Tibial nerve (tissue), 4 donors: ENCODE measurements at regions not wholly inside any gene's neighbourhood (a gene's known extent, or its start where the extent isn't known, plus 50 kb on each side); places are given as distances from the start of the nearest gene placed in this dataset.

ENCODE experiments used
- EP300 ChIP-seq, 2 donors: sonication (generic); formaldehyde crosslinking; IDR thresholded peaks; one replicate each; pipeline ENCODE4 v1.6.1; 2017; ENCODE audit warnings: antibody characterized with exemption in 2 of 2, mild to moderate bottlenecking in 1 of 2
- POLR2A ChIP-seq, 2 donors: fragments of 450-650 bp; IDR thresholded peaks; one replicate each; pipeline ENCODE4 v1.6.1; 2017; ENCODE audit warnings: antibody characterized with exemption in 2 of 2, mild to moderate bottlenecking in 2 of 2, moderate library complexity in 2 of 2
- TF ChIP-seq, protein P1 (sequence below), 5 experiments: fragments of 200-600 bp in 3 of 5; fragments of 450-650 bp in 2 of 5; sonication (generic) in 3 of 5; IDR thresholded peaks; one replicate each; pipeline ENCODE4 v1.5.1; 2016 to 2019; ENCODE audit warnings: antibody characterized with exemption in 5 of 5, mild to moderate bottlenecking in 3 of 5, moderate library complexity in 2 of 5

DNA sequence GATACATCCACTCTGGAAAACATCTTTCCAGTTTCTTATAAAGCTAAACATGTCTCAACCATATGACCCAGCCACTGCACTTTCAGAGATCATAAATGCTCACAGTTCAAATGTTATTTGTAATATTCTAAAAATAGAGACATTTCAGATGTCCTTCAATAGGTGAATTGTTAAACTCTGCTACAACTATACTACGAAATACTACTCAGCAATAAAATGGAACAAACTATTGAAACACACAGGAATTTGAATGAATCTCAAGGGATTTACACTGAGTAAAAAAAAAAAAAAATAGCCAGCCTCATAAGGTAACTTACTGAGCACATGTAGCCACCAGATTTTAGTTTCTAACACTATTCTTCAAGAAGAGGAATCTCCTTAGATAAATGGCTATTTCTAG is 253.9 kb downstream of the PCDH18 start:
- TF ChIP-seq, protein P1, sequence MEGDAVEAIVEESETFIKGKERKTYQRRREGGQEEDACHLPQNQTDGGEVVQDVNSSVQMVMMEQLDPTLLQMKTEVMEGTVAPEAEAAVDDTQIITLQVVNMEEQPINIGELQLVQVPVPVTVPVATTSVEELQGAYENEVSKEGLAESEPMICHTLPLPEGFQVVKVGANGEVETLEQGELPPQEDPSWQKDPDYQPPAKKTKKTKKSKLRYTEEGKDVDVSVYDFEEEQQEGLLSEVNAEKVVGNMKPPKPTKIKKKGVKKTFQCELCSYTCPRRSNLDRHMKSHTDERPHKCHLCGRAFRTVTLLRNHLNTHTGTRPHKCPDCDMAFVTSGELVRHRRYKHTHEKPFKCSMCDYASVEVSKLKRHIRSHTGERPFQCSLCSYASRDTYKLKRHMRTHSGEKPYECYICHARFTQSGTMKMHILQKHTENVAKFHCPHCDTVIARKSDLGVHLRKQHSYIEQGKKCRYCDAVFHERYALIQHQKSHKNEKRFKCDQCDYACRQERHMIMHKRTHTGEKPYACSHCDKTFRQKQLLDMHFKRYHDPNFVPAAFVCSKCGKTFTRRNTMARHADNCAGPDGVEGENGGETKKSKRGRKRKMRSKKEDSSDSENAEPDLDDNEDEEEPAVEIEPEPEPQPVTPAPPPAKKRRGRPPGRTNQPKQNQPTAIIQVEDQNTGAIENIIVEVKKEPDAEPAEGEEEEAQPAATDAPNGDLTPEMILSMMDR (IDR thresholded peaks at IDR 0.05): no peak
- no peak for TF ChIP-seq EP300 (IDR thresholded peaks at IDR 0.05)
- TF ChIP-seq POLR2A (IDR thresholded peaks at IDR 0.05): no peak
